ENCODE measurements at regions not wholly inside any gene's neighbourhood (a gene's known extent, or its start where the extent isn't known, plus 50 kb on each side); places are given as distances from the start of the nearest gene placed in this dataset.

DNA sequence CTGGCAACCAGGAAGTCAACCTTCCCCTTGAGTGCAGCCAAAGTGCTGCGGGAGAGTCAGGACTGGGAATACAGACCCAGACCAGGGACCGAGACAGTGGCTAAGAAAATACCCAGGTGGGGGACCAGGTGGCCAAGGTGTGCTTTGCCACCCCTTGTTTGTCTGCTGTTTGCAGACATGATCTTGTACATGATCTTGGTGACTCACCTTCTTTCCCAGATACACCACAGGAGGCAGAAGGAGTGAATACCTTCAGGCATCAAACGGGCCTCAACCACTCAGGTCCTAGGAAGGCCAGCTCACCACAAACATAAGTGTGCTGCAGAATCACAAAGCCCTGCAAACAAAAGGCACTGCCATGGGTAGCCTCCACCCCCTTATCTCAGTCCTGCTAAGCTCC is 62.0 kb downstream of the CNGA2 start:
- H3K79me2 ChIP-seq (ENCODE audit: control insufficient read depth, insufficient read depth, low read length), result no peaks in the 10 kb centered on the region
- TF ChIP-seq EZH2 (IDR thresholded peaks at IDR 0.05; ENCODE audit: low read length, missing control alignments), result no peak
- TF ChIP-seq, protein P1, sequence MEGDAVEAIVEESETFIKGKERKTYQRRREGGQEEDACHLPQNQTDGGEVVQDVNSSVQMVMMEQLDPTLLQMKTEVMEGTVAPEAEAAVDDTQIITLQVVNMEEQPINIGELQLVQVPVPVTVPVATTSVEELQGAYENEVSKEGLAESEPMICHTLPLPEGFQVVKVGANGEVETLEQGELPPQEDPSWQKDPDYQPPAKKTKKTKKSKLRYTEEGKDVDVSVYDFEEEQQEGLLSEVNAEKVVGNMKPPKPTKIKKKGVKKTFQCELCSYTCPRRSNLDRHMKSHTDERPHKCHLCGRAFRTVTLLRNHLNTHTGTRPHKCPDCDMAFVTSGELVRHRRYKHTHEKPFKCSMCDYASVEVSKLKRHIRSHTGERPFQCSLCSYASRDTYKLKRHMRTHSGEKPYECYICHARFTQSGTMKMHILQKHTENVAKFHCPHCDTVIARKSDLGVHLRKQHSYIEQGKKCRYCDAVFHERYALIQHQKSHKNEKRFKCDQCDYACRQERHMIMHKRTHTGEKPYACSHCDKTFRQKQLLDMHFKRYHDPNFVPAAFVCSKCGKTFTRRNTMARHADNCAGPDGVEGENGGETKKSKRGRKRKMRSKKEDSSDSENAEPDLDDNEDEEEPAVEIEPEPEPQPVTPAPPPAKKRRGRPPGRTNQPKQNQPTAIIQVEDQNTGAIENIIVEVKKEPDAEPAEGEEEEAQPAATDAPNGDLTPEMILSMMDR (conservative IDR thresholded peaks at IDR 0.05 in 1 of 2, IDR thresholded peaks at IDR 0.05 in 1 of 2; ENCODE audit: low read depth in 1 of 2, low read length in 2 of 2), result no peak
- no peak overlapping the region for H3K9ac ChIP-seq (ENCODE audit: insufficient read depth, low read length)
- H3K36me3 ChIP-seq (ENCODE audit: control insufficient read depth, insufficient read depth, low read length), result no peaks in the 10 kb centered on the region
- H3K4me2 ChIP-seq (ENCODE audit: extremely low read depth, insufficient read depth, low read length), result no peak overlapping the region
- no peak overlapping the region for H2AFZ ChIP-seq (ENCODE audit: low read length)
- no peak overlapping the region for H3K27ac ChIP-seq (ENCODE audit: insufficient read depth, low read length)
- no peaks in the 10 kb centered on the region for H3K4me1 ChIP-seq (ENCODE audit: control insufficient read depth, extremely low read depth, insufficient read depth, low read length)
- no peaks in the 10 kb centered on the region for H3K9me3 ChIP-seq (ENCODE audit: control insufficient read depth, insufficient read depth, low read depth, low read length)
- H3K4me3 ChIP-seq (replicated peaks in 1 of 4; ENCODE audit: control extremely low read depth in 1 of 4, insufficient read depth in 1 of 4, low read depth in 3 of 4, low read length in 4 of 4), result no peak overlapping the region
- DNase-seq (ENCODE audit: low read depth in 2 of 2), result no peak
- H3K27me3 ChIP-seq (ENCODE audit: control insufficient read depth, insufficient read depth, low read length), result no peaks in the 10 kb centered on the region
- no peaks in the 10 kb centered on the region for H4K20me1 ChIP-seq (ENCODE audit: control insufficient read depth, extremely low read depth, insufficient read depth, low read length)

DNA sequence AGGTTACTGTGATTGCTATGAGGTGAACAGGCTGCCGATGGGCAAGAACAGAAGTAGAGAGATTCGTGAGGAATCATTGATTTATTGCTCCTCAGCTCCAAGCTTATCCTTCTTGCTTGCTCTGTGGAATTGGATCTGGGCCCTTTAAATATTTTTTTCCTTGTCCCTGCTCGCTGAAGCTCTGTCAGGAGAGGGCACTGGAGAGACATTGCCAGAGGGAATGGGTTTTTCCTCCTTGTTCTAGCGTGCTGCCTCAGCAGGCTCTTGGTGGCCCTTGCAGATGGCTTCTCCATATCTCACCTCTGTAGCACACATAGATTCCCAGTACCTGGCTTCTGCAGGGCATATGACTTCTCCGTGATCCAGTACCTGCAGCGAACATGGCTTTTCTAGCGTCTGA is 67.4 kb downstream of the CNGA2 start:
- H3K36me3 ChIP-seq (ENCODE audit: control insufficient read depth, insufficient read depth, low read length), result no peaks in the 10 kb centered on the region
- H3K79me2 ChIP-seq (ENCODE audit: control insufficient read depth, insufficient read depth, low read length), result no peaks in the 10 kb centered on the region
- no peaks in the 10 kb centered on the region for H3K9me3 ChIP-seq (ENCODE audit: control insufficient read depth, insufficient read depth, low read depth, low read length)
- no peak overlapping the region for H3K4me2 ChIP-seq (ENCODE audit: extremely low read depth, insufficient read depth, low read length)
- no peak overlapping the region for H3K4me3 ChIP-seq (replicated peaks in 1 of 4; ENCODE audit: control extremely low read depth in 1 of 4, insufficient read depth in 1 of 4, low read depth in 3 of 4, low read length in 4 of 4)
- H2AFZ ChIP-seq (ENCODE audit: low read length), result no peak overlapping the region
- H3K4me1 ChIP-seq (ENCODE audit: control insufficient read depth, extremely low read depth, insufficient read depth, low read length), result no peaks in the 10 kb centered on the region
- no peak overlapping the region for H3K27ac ChIP-seq (ENCODE audit: insufficient read depth, low read length)
- no peak overlapping the region for H3K9ac ChIP-seq (ENCODE audit: insufficient read depth, low read length)
- TF ChIP-seq EZH2 (IDR thresholded peaks at IDR 0.05; ENCODE audit: low read length, missing control alignments), result no peak
- TF ChIP-seq, protein P1 (conservative IDR thresholded peaks at IDR 0.05 in 1 of 2, IDR thresholded peaks at IDR 0.05 in 1 of 2; ENCODE audit: low read depth in 1 of 2, low read length in 2 of 2), result peak in 1 of 2 donors; percentile 21
- DNase-seq (ENCODE audit: low read depth in 2 of 2), result no peak
- H4K20me1 ChIP-seq (ENCODE audit: control insufficient read depth, extremely low read depth, insufficient read depth, low read length), result no peaks in the 10 kb centered on the region
- no peaks in the 10 kb centered on the region for H3K27me3 ChIP-seq (ENCODE audit: control insufficient read depth, insufficient read depth, low read length)

DNA sequence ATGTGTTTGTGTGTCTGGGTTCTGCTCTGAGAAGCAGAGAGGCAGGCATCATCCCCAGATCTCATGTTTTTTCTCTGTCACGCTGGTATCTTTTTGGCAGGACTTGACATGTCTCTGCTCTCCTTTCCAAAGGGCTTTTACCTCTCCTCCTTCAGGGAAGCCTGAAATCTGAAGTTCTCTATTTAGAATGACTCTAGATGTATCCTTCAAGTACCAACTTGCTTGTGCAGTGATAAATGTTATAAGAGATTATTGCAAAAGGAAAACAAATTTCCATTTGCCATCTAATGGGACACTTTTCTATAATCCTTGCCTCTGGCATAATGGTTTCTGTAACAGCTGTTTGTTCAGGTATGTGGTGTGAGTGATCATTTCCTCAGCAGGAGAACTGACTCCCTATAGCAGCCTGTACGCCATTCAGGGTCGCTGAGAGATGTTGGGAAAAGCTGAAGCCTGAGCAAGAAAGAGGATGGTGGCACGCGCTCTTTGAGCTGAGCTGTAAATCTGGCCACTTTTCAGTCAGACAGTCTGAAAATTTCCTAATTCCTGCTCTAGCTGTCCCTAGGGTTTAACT is 72.5 kb downstream of the CNGA2 start:
- no peaks in the 10 kb centered on the region for H3K27me3 ChIP-seq (ENCODE audit: control insufficient read depth, insufficient read depth, low read length)
- H3K36me3 ChIP-seq (ENCODE audit: control insufficient read depth, insufficient read depth, low read length), result no peaks in the 10 kb centered on the region
- DNase-seq (ENCODE audit: low read depth in 2 of 2), result no peak
- no peaks in the 10 kb centered on the region for H4K20me1 ChIP-seq (ENCODE audit: control insufficient read depth, extremely low read depth, insufficient read depth, low read length)
- no peak overlapping the region for H3K4me3 ChIP-seq (replicated peaks in 1 of 4; ENCODE audit: control extremely low read depth in 1 of 4, insufficient read depth in 1 of 4, low read depth in 3 of 4, low read length in 4 of 4)
- H2AFZ ChIP-seq (ENCODE audit: low read length), result no peak overlapping the region
- no peaks in the 10 kb centered on the region for H3K4me1 ChIP-seq (ENCODE audit: control insufficient read depth, extremely low read depth, insufficient read depth, low read length)
- no peaks in the 10 kb centered on the region for H3K9me3 ChIP-seq (ENCODE audit: control insufficient read depth, insufficient read depth, low read depth, low read length)
- TF ChIP-seq, protein P1 (conservative IDR thresholded peaks at IDR 0.05 in 1 of 2, IDR thresholded peaks at IDR 0.05 in 1 of 2; ENCODE audit: low read depth in 1 of 2, low read length in 2 of 2), result no peak
- no peak for TF ChIP-seq EZH2 (IDR thresholded peaks at IDR 0.05; ENCODE audit: low read length, missing control alignments)
- H3K27ac ChIP-seq (ENCODE audit: insufficient read depth, low read length), result no peak overlapping the region
- H3K79me2 ChIP-seq (ENCODE audit: control insufficient read depth, insufficient read depth, low read length), result no peaks in the 10 kb centered on the region
- H3K9ac ChIP-seq (ENCODE audit: insufficient read depth, low read length), result no peak overlapping the region
- H3K4me2 ChIP-seq (ENCODE audit: extremely low read depth, insufficient read depth, low read length), result no peak overlapping the region

All from fibroblast of lung (primary cell).